ENCODE measurements at regions not wholly inside any gene's neighbourhood (a gene's known extent, or its start where the extent isn't known, plus 50 kb on each side); places are given as distances from the start of the nearest gene placed in this dataset.

DNA sequence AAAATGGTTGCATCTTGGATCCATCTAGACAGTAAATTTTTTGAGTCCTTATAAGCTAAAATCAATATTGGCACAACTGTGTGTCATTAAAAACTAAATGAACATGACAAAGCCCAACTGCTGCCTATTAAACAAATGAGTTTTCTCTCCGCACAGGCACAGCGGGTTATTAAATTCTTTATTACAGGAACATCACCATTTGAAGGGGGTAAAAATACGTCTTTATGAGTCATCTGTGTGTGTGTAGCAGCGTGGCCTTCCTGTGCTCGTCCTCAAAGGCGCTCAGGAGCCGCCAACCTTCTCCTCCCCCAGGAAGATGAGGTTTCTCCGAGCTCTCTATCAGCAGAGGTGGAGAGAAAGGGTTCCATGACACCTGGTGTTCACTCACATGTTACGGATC lies 62.6 kb upstream of the SDK2 start:
- H3K36me3 ChIP-seq (ENCODE audit: control insufficient read depth in 5 of 5, insufficient read depth in 5 of 5, low read length in 5 of 5), result no peaks in the 10 kb centered on the region
- H3K4me3 ChIP-seq (ENCODE audit: low read depth in 1 of 5, low read length in 5 of 5), result no peak overlapping the region
- peaks cover 0 to 12% (median 9%) of the 10 kb centered on the region in 5 donors for H3K9me3 ChIP-seq (ENCODE audit: control insufficient read depth in 5 of 5, low read length in 5 of 5)
- H3K4me1 ChIP-seq (ENCODE audit: control insufficient read depth in 5 of 5, insufficient read depth in 5 of 5, low read length in 5 of 5), result no peaks in the 10 kb centered on the region
- no peak overlapping the region for H3K9ac ChIP-seq (ENCODE audit: low read length in 5 of 5)
- no peak overlapping the region for H3K27ac ChIP-seq (ENCODE audit: low read depth, low read length)
- peaks cover 6 to 40% (median 24%) of the 10 kb centered on the region in 5 donors for H3K27me3 ChIP-seq (ENCODE audit: control insufficient read depth in 5 of 5, insufficient read depth in 4 of 5, low read length in 5 of 5)

DNA sequence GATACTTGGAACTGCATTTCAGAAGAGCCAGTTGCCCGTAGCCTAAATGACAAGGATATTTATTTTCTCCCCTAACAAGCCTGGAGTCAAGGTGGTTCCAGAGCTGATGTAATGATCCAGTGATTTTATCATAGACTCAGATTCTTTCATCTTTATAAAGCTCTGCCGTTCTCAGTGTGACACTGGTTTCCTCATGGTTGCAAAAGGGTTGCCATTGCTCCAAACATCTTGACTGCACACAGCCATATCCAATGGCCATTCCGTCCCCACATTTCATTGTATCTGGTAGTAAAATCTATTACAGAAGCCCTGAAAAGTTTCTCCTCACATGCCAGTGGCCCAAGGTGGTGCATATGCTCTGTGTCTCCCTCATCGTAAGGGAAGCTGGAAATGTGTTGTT lies 63.1 kb upstream of the SDK2 start:
- peaks cover 6 to 45% (median 29%) of the 10 kb centered on the region in 5 donors for H3K27me3 ChIP-seq (ENCODE audit: control insufficient read depth in 5 of 5, insufficient read depth in 4 of 5, low read length in 5 of 5)
- no peak overlapping the region for H3K4me3 ChIP-seq (ENCODE audit: low read depth in 1 of 5, low read length in 5 of 5)
- H3K4me1 ChIP-seq (ENCODE audit: control insufficient read depth in 5 of 5, insufficient read depth in 5 of 5, low read length in 5 of 5), result no peaks in the 10 kb centered on the region
- H3K27ac ChIP-seq (ENCODE audit: low read depth, low read length), result no peak overlapping the region
- H3K36me3 ChIP-seq (ENCODE audit: control insufficient read depth in 5 of 5, insufficient read depth in 5 of 5, low read length in 5 of 5), result no peaks in the 10 kb centered on the region
- H3K9me3 ChIP-seq (ENCODE audit: control insufficient read depth in 5 of 5, low read length in 5 of 5), result peaks cover 0 to 12% (median 9%) of the 10 kb centered on the region in 5 donors
- no peak overlapping the region for H3K9ac ChIP-seq (ENCODE audit: low read length in 5 of 5)

DNA sequence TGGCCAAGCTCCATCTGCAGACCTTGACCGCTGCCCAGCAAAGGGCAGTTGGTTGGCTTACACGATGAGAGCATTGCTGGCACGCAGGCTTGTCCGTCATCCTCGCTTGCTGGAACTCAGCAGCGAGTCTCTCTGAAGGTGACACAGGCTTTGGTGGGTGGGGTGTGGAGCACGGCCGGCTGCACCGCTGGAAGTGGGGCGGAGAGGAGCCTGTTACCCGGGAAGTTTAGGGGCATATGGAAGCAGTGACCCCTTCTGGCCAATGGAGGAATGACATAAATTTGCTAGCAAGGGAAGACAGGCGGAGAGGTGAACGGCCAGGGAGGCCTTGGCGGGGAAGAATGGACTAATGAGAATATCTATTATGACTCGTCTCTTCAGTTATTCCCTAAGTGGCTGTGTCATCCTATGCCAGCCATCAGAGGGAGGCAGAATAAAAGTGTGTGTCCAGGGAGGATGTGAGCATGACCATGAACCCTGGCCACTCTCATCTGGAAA lies 65.9 kb upstream of the SDK2 start:
- H3K9ac ChIP-seq (ENCODE audit: low read length in 5 of 5), result no peak overlapping the region

DNA sequence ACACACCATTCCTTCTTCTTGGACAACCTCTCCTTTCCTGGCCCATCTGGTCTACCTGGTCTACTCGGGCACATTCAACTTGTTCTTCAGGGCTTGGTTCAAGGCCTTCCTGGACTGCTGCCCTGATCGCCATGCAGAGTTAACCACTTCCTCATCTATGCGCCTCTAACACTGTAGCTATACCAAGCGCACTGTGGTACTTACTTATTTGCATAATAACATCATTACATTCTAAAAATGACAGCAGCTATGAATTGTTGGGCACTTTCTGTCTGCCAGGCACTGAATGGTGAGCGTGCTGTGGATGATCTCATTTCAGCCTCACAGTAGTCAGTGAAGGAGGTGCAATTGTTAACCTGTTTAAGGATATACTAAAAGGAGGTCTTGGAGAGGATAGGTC lies 66.9 kb upstream of the SDK2 start:
- peaks cover 13 to 43% (median 31%) of the 10 kb centered on the region in 5 donors for H3K27me3 ChIP-seq (ENCODE audit: control insufficient read depth in 5 of 5, insufficient read depth in 4 of 5, low read length in 5 of 5)
- H3K4me3 ChIP-seq (ENCODE audit: low read depth in 1 of 5, low read length in 5 of 5), result no peak overlapping the region
- no peak overlapping the region for H3K9ac ChIP-seq (ENCODE audit: low read length in 5 of 5)
- H3K36me3 ChIP-seq (ENCODE audit: control insufficient read depth in 5 of 5, insufficient read depth in 5 of 5, low read length in 5 of 5), result no peaks in the 10 kb centered on the region
- no peak overlapping the region for H3K27ac ChIP-seq (ENCODE audit: low read depth, low read length)
- H3K9me3 ChIP-seq (ENCODE audit: control insufficient read depth in 5 of 5, low read length in 5 of 5), result peaks cover 0 to 12% (median 9%) of the 10 kb centered on the region in 5 donors
- H3K4me1 ChIP-seq (ENCODE audit: control insufficient read depth in 5 of 5, insufficient read depth in 5 of 5, low read length in 5 of 5), result no peaks in the 10 kb centered on the region

More for the DNA sequence above, 65.9 kb upstream of the SDK2 start:
- Histone ChIP-seq H3K27me3 (ENCODE audit: control insufficient read depth in 5 of 5, insufficient read depth in 4 of 5, low read length in 5 of 5) (peaks cover 8 to 44% (median 33%) of the 10 kb centered on the region in 5 donors), H3K27ac (ENCODE audit: low read depth, low read length) (no peak overlapping the region), H3K4me1 (ENCODE audit: control insufficient read depth in 5 of 5, insufficient read depth in 5 of 5, low read length in 5 of 5) (no peaks in the 10 kb centered on the region), H3K36me3 (ENCODE audit: control insufficient read depth in 5 of 5, insufficient read depth in 5 of 5, low read length in 5 of 5) (no peaks in the 10 kb centered on the region), H3K9me3 (ENCODE audit: control insufficient read depth in 5 of 5, low read length in 5 of 5) (peaks cover 0 to 12% (median 9%) of the 10 kb centered on the region in 5 donors), H3K4me3 (ENCODE audit: low read depth in 1 of 5, low read length in 5 of 5) (no peak overlapping the region)

DNA sequence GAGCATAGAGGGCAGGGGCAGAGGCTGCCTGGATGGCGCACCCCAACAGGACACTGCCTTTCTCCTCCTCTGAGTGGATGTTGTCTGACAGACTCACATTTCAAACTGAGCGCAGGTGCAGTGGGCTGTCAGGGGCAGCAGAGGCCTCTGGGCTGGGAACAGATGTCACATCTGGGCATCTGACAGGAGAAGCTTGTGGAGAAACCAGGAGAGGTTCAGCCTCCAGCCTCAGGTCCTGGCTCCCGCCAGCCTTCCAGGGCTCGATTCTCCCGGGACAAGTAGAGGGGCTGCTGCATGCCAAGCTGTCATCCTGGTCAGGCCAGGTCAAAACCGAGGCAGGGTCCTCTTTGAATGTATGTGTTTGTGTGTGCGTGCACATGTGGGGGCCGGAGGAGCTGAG lies 67.7 kb upstream of the SDK2 start:
- Histone ChIP-seq H3K9me3 (ENCODE audit: control insufficient read depth in 5 of 5, low read length in 5 of 5) (peaks cover 0 to 9% (median 8%) of the 10 kb centered on the region in 5 donors), H3K36me3 (ENCODE audit: control insufficient read depth in 5 of 5, insufficient read depth in 5 of 5, low read length in 5 of 5) (no peaks in the 10 kb centered on the region), H3K4me3 (ENCODE audit: low read depth in 1 of 5, low read length in 5 of 5) (no peak overlapping the region), H3K27ac (ENCODE audit: low read depth, low read length) (no peak overlapping the region), H3K27me3 (ENCODE audit: control insufficient read depth in 5 of 5, insufficient read depth in 4 of 5, low read length in 5 of 5) (peaks cover 13 to 43% (median 31%) of the 10 kb centered on the region in 5 donors), H3K9ac (ENCODE audit: low read length in 5 of 5) (no peak overlapping the region), H3K4me1 (ENCODE audit: control insufficient read depth in 5 of 5, insufficient read depth in 5 of 5, low read length in 5 of 5) (no peaks in the 10 kb centered on the region)

DNA sequence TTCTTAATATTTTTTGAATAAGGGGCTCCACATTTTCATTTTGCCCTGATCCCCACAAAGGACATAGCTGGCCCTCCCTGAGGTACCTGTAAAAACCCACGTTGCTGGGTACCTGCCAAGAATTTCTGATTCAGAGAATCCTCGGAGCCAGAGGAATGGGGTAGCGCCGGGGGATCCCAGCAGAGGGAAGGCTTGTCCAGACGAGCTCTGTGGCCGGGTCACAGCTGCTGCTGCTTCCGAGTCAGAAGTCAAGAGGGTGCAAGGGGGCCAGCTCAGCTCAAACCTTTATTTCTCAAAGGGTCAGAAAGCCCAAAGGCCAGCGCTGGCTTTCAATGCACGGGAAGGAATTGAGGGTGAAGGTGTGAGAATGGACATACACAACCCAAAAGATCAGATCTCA lies 68.9 kb upstream of the SDK2 start:
- no peak overlapping the region for H3K9ac ChIP-seq (ENCODE audit: low read length in 5 of 5)
- H3K27me3 ChIP-seq (ENCODE audit: control insufficient read depth in 5 of 5, insufficient read depth in 4 of 5, low read length in 5 of 5), result peaks cover 13 to 47% (median 34%) of the 10 kb centered on the region in 5 donors

DNA sequence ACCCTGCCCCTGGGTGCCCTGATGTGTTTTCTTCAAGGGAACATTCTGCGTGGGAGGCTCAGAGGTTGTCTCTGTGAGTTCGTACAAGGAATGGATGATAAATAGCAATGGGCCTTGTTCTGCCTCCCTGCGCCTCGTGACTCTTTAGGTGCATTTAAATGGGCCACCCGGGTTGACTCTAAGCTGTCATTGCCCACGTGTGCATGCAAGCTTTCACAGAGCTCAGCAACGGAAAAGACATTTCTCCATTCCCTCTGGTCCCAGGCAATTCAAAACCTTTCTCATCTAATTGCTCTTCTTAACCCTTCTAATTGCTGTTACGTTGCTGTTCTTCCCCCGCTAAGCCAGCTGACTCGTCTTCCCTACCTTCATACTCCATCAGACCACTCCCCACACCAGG lies 71.5 kb upstream of the SDK2 start:
- Histone ChIP-seq H3K36me3 (ENCODE audit: control insufficient read depth in 5 of 5, insufficient read depth in 5 of 5, low read length in 5 of 5) (no peaks in the 10 kb centered on the region), H3K4me1 (ENCODE audit: control insufficient read depth in 5 of 5, insufficient read depth in 5 of 5, low read length in 5 of 5) (peaks cover 0 to 7% (median 0%) of the 10 kb centered on the region in 5 donors), H3K27me3 (ENCODE audit: control insufficient read depth in 5 of 5, insufficient read depth in 4 of 5, low read length in 5 of 5) (peaks cover 17 to 45% (median 31%) of the 10 kb centered on the region in 5 donors), H3K4me3 (ENCODE audit: low read depth in 1 of 5, low read length in 5 of 5) (no peak overlapping the region), H3K9ac (ENCODE audit: low read length in 5 of 5) (no peak overlapping the region), H3K27ac (ENCODE audit: low read depth, low read length) (no peak overlapping the region), H3K9me3 (ENCODE audit: control insufficient read depth in 5 of 5, low read length in 5 of 5) (no peaks in the 10 kb centered on the region)

More for the DNA sequence above, 68.9 kb upstream of the SDK2 start:
- H3K9me3 ChIP-seq (ENCODE audit: control insufficient read depth in 5 of 5, low read length in 5 of 5), result no peaks in the 10 kb centered on the region
- H3K27ac ChIP-seq (ENCODE audit: low read depth, low read length), result no peak overlapping the region
- H3K36me3 ChIP-seq (ENCODE audit: control insufficient read depth in 5 of 5, insufficient read depth in 5 of 5, low read length in 5 of 5), result no peaks in the 10 kb centered on the region
- H3K4me3 ChIP-seq (ENCODE audit: low read depth in 1 of 5, low read length in 5 of 5), result no peak overlapping the region
- H3K4me1 ChIP-seq (ENCODE audit: control insufficient read depth in 5 of 5, insufficient read depth in 5 of 5, low read length in 5 of 5), result no peaks in the 10 kb centered on the region

DNA sequence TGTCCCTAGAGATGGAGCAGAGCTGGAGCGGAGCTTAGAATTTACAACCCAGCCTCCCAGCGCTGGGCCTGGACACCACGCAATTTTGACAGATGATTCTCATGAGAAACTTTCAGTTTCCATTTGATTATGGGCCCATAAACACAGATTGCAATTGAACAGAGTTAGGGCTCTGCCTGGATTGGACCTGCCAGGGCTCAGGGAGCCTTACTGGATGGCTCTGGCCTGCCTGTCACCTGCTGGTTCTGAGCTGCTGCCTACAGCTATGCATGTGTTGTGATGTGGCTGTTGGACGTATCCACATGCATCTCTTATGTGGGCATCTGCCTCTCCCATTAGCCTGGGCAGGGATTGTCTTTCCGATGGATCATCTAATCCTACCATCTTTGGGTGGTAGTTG lies 73.4 kb upstream of the SDK2 start:
- no peak overlapping the region for H3K9ac ChIP-seq (ENCODE audit: low read length in 5 of 5)
- no peaks in the 10 kb centered on the region for H3K36me3 ChIP-seq (ENCODE audit: control insufficient read depth in 5 of 5, insufficient read depth in 5 of 5, low read length in 5 of 5)
- H3K4me1 ChIP-seq (ENCODE audit: control insufficient read depth in 5 of 5, insufficient read depth in 5 of 5, low read length in 5 of 5), result peaks cover 0 to 7% (median 0%) of the 10 kb centered on the region in 5 donors
- H3K4me3 ChIP-seq (ENCODE audit: low read depth in 1 of 5, low read length in 5 of 5), result no peak overlapping the region
- peaks cover 14 to 31% (median 17%) of the 10 kb centered on the region in 5 donors for H3K27me3 ChIP-seq (ENCODE audit: control insufficient read depth in 5 of 5, insufficient read depth in 4 of 5, low read length in 5 of 5)
- H3K9me3 ChIP-seq (ENCODE audit: control insufficient read depth in 5 of 5, low read length in 5 of 5), result no peaks in the 10 kb centered on the region
- no peak overlapping the region for H3K27ac ChIP-seq (ENCODE audit: low read depth, low read length)

DNA sequence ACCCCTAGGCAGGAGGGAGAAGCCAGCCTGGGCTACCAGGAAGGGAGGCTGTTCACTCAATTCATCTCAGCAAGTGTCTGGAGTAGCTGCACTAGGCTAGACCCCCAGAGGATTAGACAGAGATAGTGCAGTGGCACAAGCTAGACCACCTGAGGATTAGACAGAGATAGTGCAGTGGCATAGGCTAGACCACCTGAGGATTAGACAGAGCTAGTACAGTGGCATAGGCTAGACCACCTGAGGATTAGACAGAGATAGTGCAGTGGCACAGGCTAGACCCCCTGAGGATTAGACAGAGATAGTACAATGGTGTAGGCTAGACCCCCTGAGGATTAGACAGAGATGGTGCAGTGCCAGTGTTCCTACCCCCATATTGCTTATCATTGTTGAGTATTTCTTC lies 74.1 kb upstream of the SDK2 start:
- Histone ChIP-seq H3K9ac (ENCODE audit: low read length in 5 of 5) (no peak overlapping the region), H3K36me3 (ENCODE audit: control insufficient read depth in 5 of 5, insufficient read depth in 5 of 5, low read length in 5 of 5) (no peaks in the 10 kb centered on the region), H3K4me1 (ENCODE audit: control insufficient read depth in 5 of 5, insufficient read depth in 5 of 5, low read length in 5 of 5) (peaks cover 0 to 7% (median 0%) of the 10 kb centered on the region in 5 donors), H3K9me3 (ENCODE audit: control insufficient read depth in 5 of 5, low read length in 5 of 5) (no peaks in the 10 kb centered on the region), H3K4me3 (ENCODE audit: low read depth in 1 of 5, low read length in 5 of 5) (no peak overlapping the region), H3K27me3 (ENCODE audit: control insufficient read depth in 5 of 5, insufficient read depth in 4 of 5, low read length in 5 of 5) (peaks cover 12 to 27% (median 15%) of the 10 kb centered on the region in 5 donors), H3K27ac (ENCODE audit: low read depth, low read length) (no peak overlapping the region)

DNA sequence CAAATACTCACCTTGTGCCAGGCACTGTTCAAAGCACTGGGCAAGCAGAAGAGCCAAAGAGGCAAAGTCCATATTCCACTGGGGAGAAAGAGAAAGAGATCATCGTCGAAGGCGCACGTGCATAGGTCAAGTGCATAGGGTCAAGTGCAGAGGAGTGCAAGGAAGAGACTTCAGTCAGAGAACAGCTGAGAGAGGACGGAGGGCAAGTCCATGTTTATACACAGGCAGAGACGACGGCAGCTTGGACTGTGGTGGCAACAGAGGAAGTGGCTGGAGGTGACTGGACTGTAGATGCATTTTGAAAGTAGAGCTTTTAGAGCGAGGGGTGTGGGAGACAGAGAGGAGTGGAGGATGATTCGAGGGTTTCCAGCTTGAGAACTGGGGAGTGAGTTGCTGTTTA lies 74.7 kb upstream of the SDK2 start:
- Histone ChIP-seq H3K27ac (ENCODE audit: low read depth, low read length) (no peak overlapping the region), H3K9ac (ENCODE audit: low read length in 5 of 5) (no peak overlapping the region)

More for the DNA sequence above, 74.7 kb upstream of the SDK2 start:
- H3K9me3 ChIP-seq (ENCODE audit: control insufficient read depth in 5 of 5, low read length in 5 of 5), result no peaks in the 10 kb centered on the region
- H3K27me3 ChIP-seq (ENCODE audit: control insufficient read depth in 5 of 5, insufficient read depth in 4 of 5, low read length in 5 of 5), result peaks cover 12 to 28% (median 18%) of the 10 kb centered on the region in 5 donors
- H3K4me1 ChIP-seq (ENCODE audit: control insufficient read depth in 5 of 5, insufficient read depth in 5 of 5, low read length in 5 of 5), result peaks cover 0 to 7% (median 0%) of the 10 kb centered on the region in 5 donors
- no peaks in the 10 kb centered on the region for H3K36me3 ChIP-seq (ENCODE audit: control insufficient read depth in 5 of 5, insufficient read depth in 5 of 5, low read length in 5 of 5)
- no peak overlapping the region for H3K4me3 ChIP-seq (ENCODE audit: low read depth in 1 of 5, low read length in 5 of 5)

All from subcutaneous abdominal adipose tissue (tissue), 5 donors.